ENCODE measurements at regions not wholly inside any gene's neighbourhood (a gene's known extent, or its start where the extent isn't known, plus 50 kb on each side); places are given as distances from the start of the nearest gene placed in this dataset.

GRCh38 chrX:95612350-95612749 lies 1072.3 kb upstream of the DIAPH2 start:
- H3K4me3 ChIP-seq (ENCODE audit: low read depth, low read length), result no peak overlapping the region
- TF ChIP-seq MYC (IDR thresholded peaks at IDR 0.05; ENCODE audit: low read depth, low read length) (no peak), POLR2A (IDR thresholded peaks at IDR 0.05; ENCODE audit: extremely low read depth, insufficient read length) (no peak), MAX (IDR thresholded peaks at IDR 0.05; ENCODE audit: low read depth, low read length) (no peak), CTCF (IDR thresholded peaks at IDR 0.05; ENCODE audit: low read depth, low read length) (no peak)
- DNase-seq (ENCODE audit: low read depth), result no peak

- TF ChIP-seq MYC (IDR thresholded peaks at IDR 0.05; ENCODE audit: low read depth, low read length), result no peak
- TF ChIP-seq CTCF (IDR thresholded peaks at IDR 0.05; ENCODE audit: low read depth, low read length), result no peak
- no peak for TF ChIP-seq POLR2A (IDR thresholded peaks at IDR 0.05; ENCODE audit: extremely low read depth, insufficient read length)
- no peak for TF ChIP-seq MAX (IDR thresholded peaks at IDR 0.05; ENCODE audit: low read depth, low read length)
- H3K4me3 ChIP-seq (ENCODE audit: low read depth, low read length), result no peak overlapping the region
- DNase-seq (ENCODE audit: low read depth), result no peak
Observed at GRCh38 chrX:95622200-95622599, 1062.4 kb upstream of the DIAPH2 start.

GRCh38 chrX:95626748-95627147 lies 1057.9 kb upstream of the DIAPH2 start:
- no peak overlapping the region for H3K4me3 ChIP-seq (ENCODE audit: low read depth, low read length)
- TF ChIP-seq CTCF (IDR thresholded peaks at IDR 0.05; ENCODE audit: low read depth, low read length) (no peak), MAX (IDR thresholded peaks at IDR 0.05; ENCODE audit: low read depth, low read length) (no peak), MYC (IDR thresholded peaks at IDR 0.05; ENCODE audit: low read depth, low read length) (no peak), POLR2A (IDR thresholded peaks at IDR 0.05; ENCODE audit: extremely low read depth, insufficient read length) (no peak)
- DNase-seq (ENCODE audit: low read depth), result no peak

- DNase-seq (ENCODE audit: low read depth), result no peak
- TF ChIP-seq MYC (IDR thresholded peaks at IDR 0.05; ENCODE audit: low read depth, low read length) (no peak), MAX (IDR thresholded peaks at IDR 0.05; ENCODE audit: low read depth, low read length) (no peak), CTCF (IDR thresholded peaks at IDR 0.05; ENCODE audit: low read depth, low read length) (no peak), POLR2A (IDR thresholded peaks at IDR 0.05; ENCODE audit: extremely low read depth, insufficient read length) (no peak)
- no peak overlapping the region for H3K4me3 ChIP-seq (ENCODE audit: low read depth, low read length)
Observed at GRCh38 chrX:95628796-95629195, 1055.8 kb upstream of the DIAPH2 start.

GRCh38 chrX:95629737-95630136 lies 1054.9 kb upstream of the DIAPH2 start:
- peak; percentile 2 for DNase-seq (ENCODE audit: low read depth)
- no peak overlapping the region for H3K4me3 ChIP-seq (ENCODE audit: low read depth, low read length)
- no peak for TF ChIP-seq CTCF (IDR thresholded peaks at IDR 0.05; ENCODE audit: low read depth, low read length)
- TF ChIP-seq MAX (IDR thresholded peaks at IDR 0.05; ENCODE audit: low read depth, low read length), result no peak
- TF ChIP-seq MYC (IDR thresholded peaks at IDR 0.05; ENCODE audit: low read depth, low read length), result no peak
- no peak for TF ChIP-seq POLR2A (IDR thresholded peaks at IDR 0.05; ENCODE audit: extremely low read depth, insufficient read length)

GRCh38 chrX:95640226-95640625 lies 1044.4 kb upstream of the DIAPH2 start:
- no peak for DNase-seq (ENCODE audit: low read depth)

More at GRCh38 chrX:95640226-95640625, 1044.4 kb upstream of the DIAPH2 start:
- H3K4me3 ChIP-seq (ENCODE audit: low read depth, low read length), result no peak overlapping the region
- no peak for TF ChIP-seq POLR2A (IDR thresholded peaks at IDR 0.05; ENCODE audit: extremely low read depth, insufficient read length)
- TF ChIP-seq MAX (IDR thresholded peaks at IDR 0.05; ENCODE audit: low read depth, low read length), result no peak
- no peak for TF ChIP-seq MYC (IDR thresholded peaks at IDR 0.05; ENCODE audit: low read depth, low read length)
- no peak for TF ChIP-seq CTCF (IDR thresholded peaks at IDR 0.05; ENCODE audit: low read depth, low read length)

All from NB4 (cell line).